Prostate gland (tissue), 2 donors: ENCODE measurements at regions not wholly inside any gene's neighbourhood (a gene's known extent, or its start where the extent isn't known, plus 50 kb on each side); places are given as distances from the start of the nearest gene placed in this dataset.

Experiments
- CTCF ChIP-seq, 4 experiments: fragments of 200-600 bp in 2 of 4; fragments of 450-650 bp in 2 of 4; sonication (generic) in 2 of 4; IDR thresholded peaks; 1 replicate in 3 of 4; 2 replicates in 1 of 4; pipeline ENCODE4 v1.5.1; 2016 to 2019; ENCODE audit warnings: antibody characterized with exemption in 4 of 4, mild to moderate bottlenecking in 2 of 4, moderate library complexity in 2 of 4
- POLR2A ChIP-seq: fragments of 450-650 bp; IDR thresholded peaks from one replicate; pipeline ENCODE4 v1.6.1; 2016; ENCODE audit warnings: antibody characterized with exemption, mild to moderate bottlenecking
- POLR2AphosphoS5 ChIP-seq: sonication (generic); formaldehyde crosslinking; IDR thresholded peaks from one replicate; pipeline ENCODE4 v1.6.1; 2017; ENCODE audit warnings: antibody characterized with exemption

GRCh38 chr2:14433946-14434495 lies 198.5 kb upstream of the LRATD1 start:
- TF ChIP-seq CTCF (IDR thresholded peaks at IDR 0.05) (no peak), POLR2A (no peak), POLR2AphosphoS5 (no peak)
